ENCODE measurements at regions not wholly inside any gene's neighbourhood (a gene's known extent, or its start where the extent isn't known, plus 50 kb on each side); places are given as distances from the start of the nearest gene placed in this dataset.
"Not testable (repeated sequence)": the region's sequence is repeated elsewhere in the genome, so short reads cannot be mapped to it uniquely, and the experiment has no call there.

DNA sequence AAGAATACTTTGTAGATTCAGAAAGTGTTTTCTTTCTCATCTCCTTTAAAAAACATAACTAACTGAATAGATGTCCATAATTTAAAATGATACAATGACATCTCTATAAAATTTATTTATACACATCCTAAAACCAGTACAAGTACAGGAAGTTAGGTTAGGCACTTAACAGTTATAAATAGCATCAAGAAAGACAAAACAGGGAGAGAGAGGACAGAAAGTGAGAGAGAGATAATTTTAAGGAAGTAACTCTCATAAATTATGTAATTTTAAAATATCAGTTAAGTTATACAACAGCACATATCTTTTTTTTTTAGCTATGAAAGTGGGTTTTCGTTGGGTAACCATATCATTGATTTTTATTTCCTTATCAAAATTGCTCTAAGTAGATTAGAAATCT, 1068.6 kb downstream of the TAF11L14 start:
- Histone ChIP-seq H3K4me3 (ENCODE audit: insufficient read length, low read depth) (no peak overlapping the region), H3K27me3 (ENCODE audit: insufficient read depth, insufficient read length) (no peaks in the 10 kb centered on the region), H3K9ac (ENCODE audit: insufficient read length, low read depth) (no peak overlapping the region), H3K9me3 (ENCODE audit: insufficient read depth, low read length) (no peaks in the 10 kb centered on the region), H3K36me3 (ENCODE audit: insufficient read depth, insufficient read length, low read length) (no peaks in the 10 kb centered on the region), H3K4me1 (ENCODE audit: insufficient read depth, insufficient read length) (no peaks in the 10 kb centered on the region)
- DNase-seq (ENCODE audit: low read depth, low spot score), result no peak
- TF ChIP-seq ZNF274 (IDR thresholded peaks at IDR 0.05; ENCODE audit: low read depth, low read length), result no peak
- TF ChIP-seq YY1 (IDR thresholded peaks at IDR 0.05; ENCODE audit: insufficient read depth, insufficient read length), result no peak
- no peak for TF ChIP-seq SUZ12 (IDR thresholded peaks at IDR 0.05; ENCODE audit: extremely low read depth, insufficient read depth, insufficient read length)

GRCh38 chr5:18712936-18713485, 1078.8 kb downstream of the TAF11L14 start:
- no peak overlapping the region for H3K4me3 ChIP-seq (ENCODE audit: insufficient read length, low read depth)
- no peak for DNase-seq (ENCODE audit: low read depth, low spot score)
- no peaks in the 10 kb centered on the region for H3K27me3 ChIP-seq (ENCODE audit: insufficient read depth, insufficient read length)
- no peak for TF ChIP-seq YY1 (IDR thresholded peaks at IDR 0.05; ENCODE audit: insufficient read depth, insufficient read length)
- no peak for TF ChIP-seq ZNF274 (IDR thresholded peaks at IDR 0.05; ENCODE audit: low read depth, low read length)
- no peak for TF ChIP-seq SUZ12 (IDR thresholded peaks at IDR 0.05; ENCODE audit: extremely low read depth, insufficient read depth, insufficient read length)
- no peak overlapping the region for H3K9ac ChIP-seq (ENCODE audit: insufficient read length, low read depth)
- no peaks in the 10 kb centered on the region for H3K9me3 ChIP-seq (ENCODE audit: insufficient read depth, low read length)
- H3K36me3 ChIP-seq (ENCODE audit: insufficient read depth, insufficient read length, low read length), result no peaks in the 10 kb centered on the region
- no peaks in the 10 kb centered on the region for H3K4me1 ChIP-seq (ENCODE audit: insufficient read depth, insufficient read length)

GRCh38 chr5:18720002-18720401, 1085.7 kb downstream of the TAF11L14 start:
- TF ChIP-seq SUZ12 (IDR thresholded peaks at IDR 0.05; ENCODE audit: extremely low read depth, insufficient read depth, insufficient read length), result no peak
- TF ChIP-seq ZNF274 (IDR thresholded peaks at IDR 0.05; ENCODE audit: low read depth, low read length), result no peak
- TF ChIP-seq YY1 (IDR thresholded peaks at IDR 0.05; ENCODE audit: insufficient read depth, insufficient read length), result no peak
- H3K4me3 ChIP-seq (ENCODE audit: insufficient read length, low read depth), result no peak overlapping the region
- H3K4me1 ChIP-seq (ENCODE audit: insufficient read depth, insufficient read length), result no peaks in the 10 kb centered on the region
- H3K9me3 ChIP-seq (ENCODE audit: insufficient read depth, low read length), result no peaks in the 10 kb centered on the region
- no peaks in the 10 kb centered on the region for H3K27me3 ChIP-seq (ENCODE audit: insufficient read depth, insufficient read length)
- no peak overlapping the region for H3K9ac ChIP-seq (ENCODE audit: insufficient read length, low read depth)
- no peaks in the 10 kb centered on the region for H3K36me3 ChIP-seq (ENCODE audit: insufficient read depth, insufficient read length, low read length)
- no peak for DNase-seq (ENCODE audit: low read depth, low spot score)

- no peaks in the 10 kb centered on the region for H3K27me3 ChIP-seq (ENCODE audit: insufficient read depth, insufficient read length)
- no peak overlapping the region for H3K4me3 ChIP-seq (ENCODE audit: insufficient read length, low read depth)
- no peak for DNase-seq (ENCODE audit: low read depth, low spot score)
- peaks cover 28% of the 10 kb centered on the region; the same call in 1 of the 2 replicates for H3K9me3 ChIP-seq (ENCODE audit: insufficient read depth, low read length)
- TF ChIP-seq SUZ12 (IDR thresholded peaks at IDR 0.05; ENCODE audit: extremely low read depth, insufficient read depth, insufficient read length), result no peak
- no peak overlapping the region for H3K9ac ChIP-seq (ENCODE audit: insufficient read length, low read depth)
- H3K4me1 ChIP-seq (ENCODE audit: insufficient read depth, insufficient read length), result no peaks in the 10 kb centered on the region
- no peaks in the 10 kb centered on the region for H3K36me3 ChIP-seq (ENCODE audit: insufficient read depth, insufficient read length, low read length)
Measured at GRCh38 chr5:18732556-18733479, 1098.6 kb downstream of the TAF11L14 start.

- H3K9ac ChIP-seq (ENCODE audit: insufficient read length, low read depth), result no peak overlapping the region
- no peaks in the 10 kb centered on the region for H3K36me3 ChIP-seq (ENCODE audit: insufficient read depth, insufficient read length, low read length)
- no peaks in the 10 kb centered on the region for H3K27me3 ChIP-seq (ENCODE audit: insufficient read depth, insufficient read length)
- peak; percentile 57 for DNase-seq (ENCODE audit: low read depth, low spot score)
- no peaks in the 10 kb centered on the region for H3K4me1 ChIP-seq (ENCODE audit: insufficient read depth, insufficient read length)
- H3K9me3 ChIP-seq (ENCODE audit: insufficient read depth, low read length), result peaks cover 28% of the 10 kb centered on the region; the same call in 1 of the 2 replicates
- H3K4me3 ChIP-seq (ENCODE audit: insufficient read length, low read depth), result no peak overlapping the region
- TF ChIP-seq SUZ12 (IDR thresholded peaks at IDR 0.05; ENCODE audit: extremely low read depth, insufficient read depth, insufficient read length), result no peak
- no peak for TF ChIP-seq ZNF274 (IDR thresholded peaks at IDR 0.05; ENCODE audit: low read depth, low read length)
Measured at GRCh38 chr5:18736051-18736398, 1101.8 kb downstream of the TAF11L14 start.

DNA sequence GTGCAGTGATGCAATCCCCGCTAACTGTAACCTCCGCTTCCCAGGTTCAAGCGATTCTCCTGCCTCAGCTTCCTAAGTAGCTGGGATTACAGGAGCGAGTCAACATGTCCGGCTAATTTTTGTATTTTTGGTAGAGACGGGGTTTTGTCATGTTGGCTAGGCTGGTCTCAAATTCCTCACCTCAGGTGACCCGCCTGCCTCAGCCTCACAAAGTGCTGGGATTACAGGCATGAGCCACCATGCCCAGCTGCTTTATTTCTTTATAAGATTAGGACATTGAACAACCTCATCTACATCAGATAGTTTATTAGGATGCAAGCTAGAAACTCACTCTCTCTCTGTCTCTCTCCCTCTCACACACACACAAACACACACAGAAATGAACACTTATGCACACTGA, 1102.5 kb downstream of the TAF11L14 start:
- not testable (repeated sequence) for H3K9ac ChIP-seq (ENCODE audit: insufficient read length, low read depth); H3K27me3 ChIP-seq (ENCODE audit: insufficient read depth, insufficient read length); H3K4me1 ChIP-seq (ENCODE audit: insufficient read depth, insufficient read length); DNase-seq (ENCODE audit: low read depth, low spot score); H3K36me3 ChIP-seq (ENCODE audit: insufficient read depth, insufficient read length, low read length); H3K4me3 ChIP-seq (ENCODE audit: insufficient read length, low read depth)
- peaks cover 28% of the 10 kb centered on the region; the same call in 1 of the 2 replicates for H3K9me3 ChIP-seq (ENCODE audit: insufficient read depth, low read length)

DNA sequence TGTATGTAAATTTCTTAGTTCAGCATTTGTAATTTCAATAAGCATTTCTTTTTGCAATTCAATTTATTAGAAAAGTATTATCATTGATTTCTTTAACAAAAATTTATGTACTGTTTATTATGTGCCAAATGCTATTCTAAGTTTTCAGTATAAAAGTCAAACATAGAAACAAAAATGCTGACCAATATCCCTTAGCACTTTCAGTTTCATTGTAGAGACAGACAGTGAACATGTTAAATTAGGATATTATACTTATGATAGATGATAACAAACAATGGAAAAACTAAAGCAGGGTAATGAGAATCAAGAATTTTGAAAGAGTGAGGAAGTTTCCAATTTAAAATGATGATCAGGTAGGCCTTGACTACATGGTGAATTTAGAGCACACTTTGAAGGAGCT, 1106.0 kb downstream of the TAF11L14 start:
- no peak for DNase-seq (ENCODE audit: low read depth, low spot score)
- no peaks in the 10 kb centered on the region for H3K4me1 ChIP-seq (ENCODE audit: insufficient read depth, insufficient read length)
- peaks cover 14% of the 10 kb centered on the region for H3K9me3 ChIP-seq (ENCODE audit: insufficient read depth, low read length)
- H3K36me3 ChIP-seq (ENCODE audit: insufficient read depth, insufficient read length, low read length), result no peaks in the 10 kb centered on the region
- TF ChIP-seq ZNF274 (IDR thresholded peaks at IDR 0.05; ENCODE audit: low read depth, low read length), result no peak
- no peak for TF ChIP-seq YY1 (IDR thresholded peaks at IDR 0.05; ENCODE audit: insufficient read depth, insufficient read length)
- TF ChIP-seq SUZ12 (IDR thresholded peaks at IDR 0.05; ENCODE audit: extremely low read depth, insufficient read depth, insufficient read length), result no peak
- no peak overlapping the region for H3K9ac ChIP-seq (ENCODE audit: insufficient read length, low read depth)
- no peak overlapping the region for H3K4me3 ChIP-seq (ENCODE audit: insufficient read length, low read depth)
- H3K27me3 ChIP-seq (ENCODE audit: insufficient read depth, insufficient read length), result no peaks in the 10 kb centered on the region

Measured in NT2/D1 (cell line).